ENCODE measurements at regions not wholly inside any gene's neighbourhood (a gene's known extent, or its start where the extent isn't known, plus 50 kb on each side); places are given as distances from the start of the nearest gene placed in this dataset.

- TF ChIP-seq CTCF (IDR thresholded peaks at IDR 0.05; ENCODE audit: low read length) (0 out of 2 replicates have a peak, but pooled peaks have one; percentile 18), EZH2 (IDR thresholded peaks at IDR 0.05; ENCODE audit: borderline replicate concordance, low read length) (no peak)
- Histone ChIP-seq H3K9ac (ENCODE audit: low read length) (no peak overlapping the region), H3K27ac (ENCODE audit: low read depth, low read length, poor library complexity, severe bottlenecking) (no peak overlapping the region), H4K20me1 (ENCODE audit: insufficient read depth, low read length) (no peaks in the 10 kb centered on the region), H2AFZ (ENCODE audit: low read length) (no peak overlapping the region), H3K4me2 (ENCODE audit: low read length) (no peak overlapping the region), H3K9me2 (ENCODE audit: low read depth, low read length) (no peaks in the 10 kb centered on the region), H3K79me2 (ENCODE audit: insufficient read depth, low read length) (no peaks in the 10 kb centered on the region), H3K27me3 (ENCODE audit: insufficient read depth, low read length) (no peaks in the 10 kb centered on the region), H3F3A (ENCODE audit: insufficient read depth, low read length) (no peaks in the 10 kb centered on the region), H3K9me3 (ENCODE audit: low read length) (no peaks in the 10 kb centered on the region), H3K4me3 (ENCODE audit: low read depth, low read length, poor library complexity, severe bottlenecking) (no peak overlapping the region), H3K36me3 (ENCODE audit: insufficient read depth, low read length) (no peaks in the 10 kb centered on the region), H3K4me1 (ENCODE audit: insufficient read depth, low read length, severe bottlenecking) (peaks cover 9% of the 10 kb centered on the region)
These were observed 188.9 kb downstream of the CAND1 start for GRCh38 chr12:67457778-67458665.

GRCh38 chr12:67459173-67459572 lies 189.4 kb upstream of the DYRK2 start:
- H3K36me3 ChIP-seq (ENCODE audit: insufficient read depth, low read length) = no peaks in the 10 kb centered on the region
- no peaks in the 10 kb centered on the region for H3F3A ChIP-seq (ENCODE audit: insufficient read depth, low read length)
- H3K9me2 ChIP-seq (ENCODE audit: low read depth, low read length) = no peaks in the 10 kb centered on the region
- TF ChIP-seq EZH2 (IDR thresholded peaks at IDR 0.05; ENCODE audit: borderline replicate concordance, low read length) (no peak), CTCF (IDR thresholded peaks at IDR 0.05; ENCODE audit: low read length) (no peak)
- H3K4me1 ChIP-seq (ENCODE audit: insufficient read depth, low read length, severe bottlenecking) = peaks cover 9% of the 10 kb centered on the region
- no peak overlapping the region for H3K4me2 ChIP-seq (ENCODE audit: low read length)
- no peaks in the 10 kb centered on the region for H3K27me3 ChIP-seq (ENCODE audit: insufficient read depth, low read length)
- H3K4me3 ChIP-seq (ENCODE audit: low read depth, low read length, poor library complexity, severe bottlenecking) = no peak overlapping the region
- no peak overlapping the region for H2AFZ ChIP-seq (ENCODE audit: low read length)
- no peaks in the 10 kb centered on the region for H3K9me3 ChIP-seq (ENCODE audit: low read length)
- no peaks in the 10 kb centered on the region for H3K79me2 ChIP-seq (ENCODE audit: insufficient read depth, low read length)
- no peaks in the 10 kb centered on the region for H4K20me1 ChIP-seq (ENCODE audit: insufficient read depth, low read length)
- H3K9ac ChIP-seq (ENCODE audit: low read length) = no peak overlapping the region
- no peak overlapping the region for H3K27ac ChIP-seq (ENCODE audit: low read depth, low read length, poor library complexity, severe bottlenecking)

DNA sequence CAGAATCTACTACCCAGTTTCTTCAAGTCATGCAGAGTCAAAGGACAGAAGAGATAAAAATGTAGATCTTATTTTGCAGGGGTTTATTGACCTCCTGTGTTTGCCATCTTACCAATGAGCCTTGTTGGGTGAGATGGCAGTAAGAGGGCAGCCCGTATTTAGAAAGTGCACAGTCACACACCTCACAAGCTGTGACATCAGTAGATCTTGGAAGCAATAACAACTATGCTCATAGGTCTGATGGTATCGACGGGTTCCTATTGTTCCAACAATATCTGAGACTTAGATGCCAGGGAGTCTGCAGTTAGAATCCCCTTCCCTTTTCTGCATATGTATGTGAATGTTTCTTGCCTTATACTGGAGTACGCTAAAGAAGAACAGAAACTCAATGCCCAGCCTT lies 189.0 kb upstream of the DYRK2 start:
- H3K9me3 ChIP-seq (ENCODE audit: low read length) = no peaks in the 10 kb centered on the region
- no peaks in the 10 kb centered on the region for H4K20me1 ChIP-seq (ENCODE audit: insufficient read depth, low read length)
- peaks cover 9% of the 10 kb centered on the region for H3K4me1 ChIP-seq (ENCODE audit: insufficient read depth, low read length, severe bottlenecking)
- H3F3A ChIP-seq (ENCODE audit: insufficient read depth, low read length) = no peaks in the 10 kb centered on the region
- no peak overlapping the region for H3K27ac ChIP-seq (ENCODE audit: low read depth, low read length, poor library complexity, severe bottlenecking)
- no peaks in the 10 kb centered on the region for H3K36me3 ChIP-seq (ENCODE audit: insufficient read depth, low read length)
- no peak for TF ChIP-seq EZH2 (IDR thresholded peaks at IDR 0.05; ENCODE audit: borderline replicate concordance, low read length)
- no peak for TF ChIP-seq CTCF (IDR thresholded peaks at IDR 0.05; ENCODE audit: low read length)
- no peak overlapping the region for H2AFZ ChIP-seq (ENCODE audit: low read length)
- H3K4me3 ChIP-seq (ENCODE audit: low read depth, low read length, poor library complexity, severe bottlenecking) = no peak overlapping the region
- H3K4me2 ChIP-seq (ENCODE audit: low read length) = no peak overlapping the region
- no peaks in the 10 kb centered on the region for H3K27me3 ChIP-seq (ENCODE audit: insufficient read depth, low read length)
- H3K9ac ChIP-seq (ENCODE audit: low read length) = no peak overlapping the region
- no peaks in the 10 kb centered on the region for H3K79me2 ChIP-seq (ENCODE audit: insufficient read depth, low read length)
- no peaks in the 10 kb centered on the region for H3K9me2 ChIP-seq (ENCODE audit: low read depth, low read length)
